K562 (cell line): ENCODE measurements at regions not wholly inside any gene's neighbourhood (a gene's known extent, or its start where the extent isn't known, plus 50 kb on each side); places are given as distances from the start of the nearest gene placed in this dataset.

ENCODE experiments used
- ATAC-seq: fragments of 200-7000 bp; cut with Tn5 transposase; 3 replicates; pipeline ENCODE4 v1.9.1; 2020; ENCODE audit warnings: moderate library complexity
- BruUV-seq: library from RNA; stranded (reverse); fragments of 400-500 nt; replicated peaks from 2 replicates; lab custom pipeline; 2021; lab: Mats Ljungman, UMichigan
- CTCF ChIA-PET: fragments of 300-600 bp; formaldehyde crosslinking; extraction: SDS; loops from one replicate; lab custom pipeline; 2021; ENCODE audit warnings: low intra/inter-chr PET ratio; lab: Yijun Ruan, JAX
- POLR2A ChIA-PET: fragments of 300-600, 350-650 bp; sonication (Branson Sonifier 250); formaldehyde crosslinking; extraction: SDS; loops from one replicate; lab custom pipeline; 2021; ENCODE audit warnings: antibody characterized with exemption, inconsistent platforms; lab: Yijun Ruan, JAX
- DNase-seq, 4 experiments: peaks; one replicate each; pipeline versions ENCODE4 v3.0.0 to v3.0.0-alpha.2; 2011 to 2018; ENCODE audit warnings: low spot score in 3 of 4, mixed read lengths in 3 of 4; ENCODE audit errors: extremely low read depth in 1 of 4
- FAIRE-seq: peaks from 2 replicates; lab custom pipeline; 2011; peaks lifted over from hg19 to GRCh38; lab: Jason Lieb, UNC
- H2AFZ ChIP-seq: 2 replicates; pipeline ENCODE4 v1.6.0; 2011; ENCODE audit warnings: low read depth, low read length, control low read depth, inconsistent platforms
- H3K27ac ChIP-seq: fragments of 200-600 bp; 3 replicates; pipeline ENCODE4 v1.8.0; 2011; ENCODE audit warnings: low read depth, mild to moderate bottlenecking, control low read depth, inconsistent platforms, low read length, moderate library complexity, mixed read lengths; ENCODE audit errors: extremely low read depth
- H3K27me3 ChIP-seq, 2 experiments: fragments of 300-600 bp in 1 of 2; 2 replicates in 1 of 2; 3 replicates in 1 of 2; pipeline versions ENCODE4 v1.6.0 to v1.8.0; 2011; ENCODE audit warnings: inconsistent platforms in 2 of 2, low read length in 2 of 2, mild to moderate bottlenecking in 1 of 2, mixed read lengths in 1 of 2, moderate library complexity in 1 of 2; ENCODE audit not compliant: control insufficient read depth in 2 of 2, insufficient read depth in 2 of 2
- H3K36me3 ChIP-seq: fragments of 300-600 bp; 3 replicates; pipeline ENCODE4 v1.8.0; 2011; ENCODE audit warnings: mild to moderate bottlenecking, low read length, inconsistent platforms; ENCODE audit not compliant: control insufficient read depth, insufficient read depth
- H3K4me1 ChIP-seq, 2 experiments: fragments of 200-600 bp in 1 of 2; replicated peaks in 1 of 2; 2 replicates in 1 of 2; 3 replicates in 1 of 2; pipeline versions ENCODE4 v1.5.1 to v1.8.0; 2011; ENCODE audit warnings: inconsistent platforms in 2 of 2, low read length in 2 of 2, mild to moderate bottlenecking in 1 of 2, mixed read lengths in 1 of 2, moderate library complexity in 1 of 2; ENCODE audit not compliant: control insufficient read depth in 2 of 2, insufficient read depth in 2 of 2
- H3K4me2 ChIP-seq: 2 replicates; pipeline ENCODE4 v1.6.1; 2011; ENCODE audit warnings: low read length, control low read depth, inconsistent platforms, mixed read lengths; ENCODE audit not compliant: insufficient read depth
- H3K4me3 ChIP-seq: fragments of 200-600 bp; sonication (generic), shearing (Covaris generic); 2 replicates; pipeline ENCODE4 v1.5.1; 2016; ENCODE audit warnings: control low read depth, inconsistent platforms
- H3K79me2 ChIP-seq: fragments of 200-600 bp; 3 replicates; pipeline ENCODE4 v1.8.0; 2011; ENCODE audit warnings: low read length, inconsistent platforms; ENCODE audit not compliant: control insufficient read depth, insufficient read depth
- H3K9ac ChIP-seq, 2 experiments: 2 replicates each; pipeline versions ENCODE4 v1.6.0 to v1.6.1; 2011; ENCODE audit warnings: low read depth in 2 of 2, low read length in 2 of 2, control low read depth in 1 of 2, inconsistent platforms in 1 of 2, mild to moderate bottlenecking in 1 of 2, mixed read lengths in 1 of 2; ENCODE audit not compliant: insufficient read depth in 1 of 2
- H3K9me1 ChIP-seq: one replicate; pipeline ENCODE4 v1.6.0; 2011; ENCODE audit warnings: inconsistent platforms, mild to moderate bottlenecking, low read length, moderate library complexity; ENCODE audit not compliant: control insufficient read depth, insufficient read depth
- H3K9me3 ChIP-seq: replicated peaks from 2 replicates; pipeline ENCODE4 v1.5.1; 2011; ENCODE audit warnings: low read depth, low read length, inconsistent platforms; ENCODE audit not compliant: control insufficient read depth, insufficient read depth
- H4K20me1 ChIP-seq: replicated peaks from 2 replicates; pipeline ENCODE4 v1.6.1; 2011; ENCODE audit warnings: low read length, inconsistent platforms, mixed read lengths; ENCODE audit not compliant: control insufficient read depth, insufficient read depth
- CBFA2T2 ChIP-seq: fragments of 450-650 bp; conservative IDR thresholded peaks from 2 replicates; pipeline ENCODE4 v1.6.1; 2017; ENCODE audit warnings: mild to moderate bottlenecking
- CBFB ChIP-seq: sonication (generic); formaldehyde crosslinking; IDR thresholded peaks from 2 replicates; pipeline ENCODE4 v1.4.0; 2020; ENCODE audit warnings: mild to moderate bottlenecking, missing genetic modification reagents
- EWSR1 ChIP-seq: fragments of 450-650 bp; IDR thresholded peaks from 2 replicates; pipeline ENCODE4 v1.6.1; 2018; ENCODE audit warnings: borderline replicate concordance, mild to moderate bottlenecking, low read depth, moderate library complexity; ENCODE audit not compliant: partially characterized antibody
- HMGXB4 ChIP-seq: sonication (generic); formaldehyde crosslinking; IDR thresholded peaks from 2 replicates; pipeline ENCODE4 v1.8.1; 2023; ENCODE audit warnings: mild to moderate bottlenecking, missing genetic modification reagents
- MNT ChIP-seq, 2 experiments: fragments of 450-650 bp; conservative IDR thresholded peaks; 2 replicates each; pipeline ENCODE4 v1.6.1; 2017; ENCODE audit warnings: mild to moderate bottlenecking in 2 of 2, moderate library complexity in 2 of 2
- SMC3 ChIP-seq: conservative IDR thresholded peaks from 2 replicates; pipeline ENCODE4 v1.6.1; 2011; ENCODE audit warnings: low read depth, low read length, improper control_type of control experiment; ENCODE audit not compliant: insufficient read depth
- XRCC3 ChIP-seq: fragments of 450-650 bp; IDR thresholded peaks from 2 replicates; pipeline ENCODE4 v1.6.1; 2017; ENCODE audit warnings: mild to moderate bottlenecking, moderate library complexity
- WGBS: fragments of 100-300 bp; shearing (Covaris generic); methylation state at CpG from one replicate; pipeline ENCODE4 v1.1.6; 2016; ENCODE audit warnings: low coverage, mixed read lengths; ENCODE audit not compliant: insufficient coverage; ENCODE audit errors: missing lambda C conversion rate; 5-methylcytosine and 5-hydroxymethylcytosine counted together
- in situ Hi-C: fragments of 300-500 bp; cut with MboI; formaldehyde crosslinking; loops from 4 replicates; pipeline ENCODE4 v1.15.0; 2018; ENCODE audit warnings: inconsistent platforms, mixed read lengths
- intact Hi-C: fragments of 100-400 bp; cut with micrococcal nuclease; formaldehyde crosslinking; loops from 2 replicates; pipeline ENCODE4 v1.14.2; 2022

GRCh38 chr5:105828821-105829220 is 1841.9 kb downstream of the EFNA5 start:
- ChIA-PET CTCF (no interaction called here), POLR2A (no interaction called here)
- Histone ChIP-seq H3K9me1 (no peaks in the 10 kb centered on the region), H3K36me3 (no peaks in the 10 kb centered on the region), H4K20me1 (no peaks in the 10 kb centered on the region), H3K79me2 (no peaks in the 10 kb centered on the region), H3K4me3 (no peak overlapping the region), H3K27me3 (no peaks in the 10 kb centered on the region), H3K9me3 (no peaks in the 10 kb centered on the region), H3K9ac (no peak overlapping the region), H3K4me2 (no peak overlapping the region), H3K4me1 (no peaks in the 10 kb centered on the region), H2AFZ (no peak overlapping the region), H3K27ac (no peak overlapping the region)
- no peak for ATAC-seq
- FAIRE-seq, result no peak
- 8% methylated on average over 1 of the region's 1 CpG for WGBS
- no TSS peak for BruUV-seq
- DNase-seq, result no peak
- intact Hi-C loops (no loop called here), in situ Hi-C loops (no loop called here)
- no peak for TF ChIP-seq SMC3
- TF ChIP-seq CBFA2T2, result no peak
- TF ChIP-seq CBFB (CRISPR knock-in tag), result no peak
- no peak for TF ChIP-seq EWSR1
- TF ChIP-seq XRCC3, result no peak
- TF ChIP-seq MNT (conservative IDR thresholded peaks at IDR 0.05), result no peak
- no peak for TF ChIP-seq HMGXB4 (CRISPR knock-in tag)
